CD4-positive, alpha-beta T cell treated with Interleukin-6 for 4 hours (primary cell): ENCODE measurements at regions not wholly inside any gene's neighbourhood (a gene's known extent, or its start where the extent isn't known, plus 50 kb on each side); places are given as distances from the start of the nearest gene placed in this dataset.
A peak's percentile ranks its signal among the peaks of the same experiment; 100 is the strongest.

Experiments used
- DNase-seq: peaks from one replicate; pipeline ENCODE4 v3.0.0-alpha.2; 2020; ENCODE audit warnings: mixed read lengths

DNA sequence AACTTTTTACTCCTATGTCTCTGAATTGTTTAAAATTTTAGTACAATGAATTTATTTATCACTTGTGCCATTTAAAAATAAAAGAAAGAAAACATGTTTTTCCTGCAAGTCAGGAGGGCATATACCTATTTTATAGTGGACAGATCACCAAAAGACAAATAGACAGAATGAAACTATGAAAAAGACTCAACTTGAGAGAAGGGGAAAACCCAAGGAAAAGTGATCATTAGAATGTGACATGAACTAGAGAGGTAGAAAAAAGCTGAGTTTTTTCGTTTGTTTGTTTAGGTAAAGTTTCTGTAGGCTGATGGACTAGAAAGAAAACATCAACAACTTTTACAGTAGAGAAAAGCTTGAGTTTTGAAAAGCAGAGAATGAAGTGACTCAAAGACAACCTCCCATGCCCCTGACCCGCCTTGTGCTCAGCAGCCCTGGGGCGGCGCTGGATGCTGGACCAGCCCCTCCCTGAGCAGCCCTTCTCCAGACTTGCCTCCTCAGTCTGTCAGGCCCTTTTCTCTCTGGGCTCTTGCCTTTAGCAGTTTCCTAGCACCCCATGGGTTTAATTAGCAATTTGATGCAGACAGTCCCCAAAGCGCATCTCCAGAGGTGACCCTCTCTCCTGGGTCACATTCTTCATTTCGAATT lies 95.1 kb upstream of the ARID2 start:
- DNase-seq, result no peak

DNA sequence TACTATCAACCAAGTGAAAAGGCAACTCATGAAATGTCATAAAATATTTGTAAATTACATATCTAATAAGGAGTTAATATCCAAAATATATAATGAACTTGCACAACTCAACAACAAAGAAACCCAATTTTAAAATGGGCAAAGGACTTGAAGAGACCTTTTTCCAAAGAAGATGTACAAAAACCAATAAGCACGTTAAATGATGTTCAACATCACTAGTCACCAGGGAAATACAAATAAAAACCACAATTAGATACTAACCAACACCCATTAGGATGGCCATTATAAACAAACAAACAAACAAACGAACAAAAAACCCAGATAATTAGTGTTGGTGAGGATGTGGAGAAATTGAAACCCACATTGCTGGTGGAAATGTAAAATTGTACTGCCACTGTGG lies 92.3 kb upstream of the ARID2 start:
- no peak for DNase-seq

GRCh38 chr12:45637706-45638105 lies 91.8 kb upstream of the ARID2 start:
- DNase-seq, result no peak

DNA sequence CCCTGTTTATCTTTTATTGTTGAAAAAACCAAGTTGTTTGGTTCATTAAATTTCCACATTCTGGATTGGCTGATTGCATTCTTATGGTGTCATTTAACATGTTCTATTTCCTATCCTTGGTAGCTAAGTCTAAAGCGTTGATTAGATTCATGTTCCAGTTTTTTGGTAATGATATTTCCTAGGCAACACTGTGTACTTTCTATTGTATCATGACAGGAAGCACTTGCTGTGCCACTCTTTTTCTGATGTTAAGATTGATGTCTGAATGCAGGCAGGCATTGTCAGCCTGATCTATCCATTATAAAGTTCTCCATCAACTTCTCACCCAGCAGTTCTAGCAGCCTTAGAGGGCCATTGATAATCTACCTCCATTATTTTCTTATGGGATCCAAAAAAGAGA lies 91.1 kb upstream of the ARID2 start:
- DNase-seq, result no peak

DNA sequence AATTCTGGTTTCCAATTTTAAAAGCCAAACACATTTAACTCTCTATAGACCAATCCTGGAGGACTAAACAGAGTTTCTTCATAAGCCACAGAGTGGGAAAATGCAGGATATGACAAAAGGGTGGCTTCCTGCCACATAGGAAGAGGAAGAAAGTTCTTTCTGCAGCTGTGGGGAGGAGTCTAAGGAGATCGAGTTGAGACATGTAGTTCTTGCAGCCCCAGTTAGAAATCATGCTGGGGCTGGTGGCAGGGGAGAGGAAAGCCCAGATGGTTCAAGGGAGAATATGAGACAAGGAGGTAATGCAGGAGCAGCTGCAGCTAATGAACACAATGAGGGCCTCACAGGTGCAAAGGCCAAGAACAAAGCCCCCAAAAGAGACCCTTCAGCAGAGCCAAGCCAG lies 85.0 kb upstream of the ARID2 start:
- DNase-seq, result no peak

DNA sequence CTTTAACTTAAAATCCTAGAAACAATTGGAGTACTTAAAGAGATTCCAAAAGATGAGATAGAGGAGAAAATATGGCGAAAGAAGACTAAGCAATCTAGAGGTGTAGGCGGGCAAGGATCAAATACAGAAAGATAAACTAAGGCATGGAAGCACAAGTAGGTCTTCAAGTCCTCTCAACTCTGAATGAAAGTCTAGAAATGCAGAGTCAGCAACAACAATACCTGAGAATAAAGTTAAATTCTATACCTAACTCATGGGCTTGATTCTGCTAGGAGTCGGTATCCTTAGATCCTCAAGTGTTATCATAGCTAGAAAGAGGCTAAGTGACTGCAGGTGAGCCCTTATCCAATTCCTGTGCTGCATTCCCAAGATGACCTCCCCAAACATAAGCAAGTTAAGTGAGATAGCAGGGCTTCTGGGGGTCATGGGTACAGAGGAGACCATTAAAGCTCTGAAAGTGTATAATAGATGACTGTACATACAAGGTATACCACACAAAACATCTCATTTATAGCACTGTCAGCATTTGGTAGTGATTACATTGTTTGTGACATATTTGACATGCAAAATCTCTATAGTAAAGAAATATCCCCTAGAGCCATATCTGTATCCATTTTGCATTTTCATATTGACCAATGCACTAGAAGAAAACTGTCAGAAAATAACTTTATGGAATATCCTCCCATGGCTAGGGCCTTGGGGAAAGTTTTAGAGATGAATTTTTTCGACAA lies 82.5 kb upstream of the ARID2 start:
- no peak for DNase-seq

DNA sequence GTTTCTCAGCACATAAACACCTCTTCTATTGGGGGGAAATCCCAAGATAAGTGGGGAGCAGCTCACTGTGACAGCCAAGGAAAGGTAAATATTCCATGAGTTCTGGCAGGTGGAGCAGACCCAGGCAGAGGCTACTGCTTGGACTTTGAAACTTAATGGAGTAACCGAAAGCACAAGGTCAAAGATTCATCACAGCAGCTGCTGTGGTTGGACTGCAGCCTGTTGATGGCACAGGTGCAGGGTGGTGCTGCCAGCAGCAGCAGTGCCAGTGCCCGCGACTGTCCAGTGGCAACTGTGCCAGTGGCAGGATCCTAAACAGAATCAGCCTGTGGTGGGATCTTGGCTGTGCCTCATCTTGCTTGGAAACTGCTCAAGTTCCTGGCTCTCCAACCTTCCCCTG lies 81.4 kb upstream of the ARID2 start:
- DNase-seq, result no peak

DNA sequence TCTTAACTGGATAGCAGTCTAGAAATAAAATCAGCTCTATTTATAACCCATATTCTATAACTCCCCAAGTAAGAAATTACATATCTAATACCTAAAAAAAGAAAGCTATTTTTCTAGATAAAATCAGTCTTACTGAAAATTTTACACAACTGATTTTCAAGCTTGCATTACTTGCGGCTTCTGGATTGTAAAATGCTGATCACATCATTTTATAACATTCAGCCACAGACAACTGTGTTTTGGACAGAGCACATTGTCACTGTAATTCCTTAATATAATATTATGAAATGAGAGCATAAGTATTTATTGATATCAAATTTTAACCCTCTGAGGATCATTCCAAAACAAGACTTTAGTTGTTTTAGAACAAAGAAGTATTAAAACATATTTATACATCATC lies 78.5 kb upstream of the ARID2 start:
- DNase-seq, result no peak

DNA sequence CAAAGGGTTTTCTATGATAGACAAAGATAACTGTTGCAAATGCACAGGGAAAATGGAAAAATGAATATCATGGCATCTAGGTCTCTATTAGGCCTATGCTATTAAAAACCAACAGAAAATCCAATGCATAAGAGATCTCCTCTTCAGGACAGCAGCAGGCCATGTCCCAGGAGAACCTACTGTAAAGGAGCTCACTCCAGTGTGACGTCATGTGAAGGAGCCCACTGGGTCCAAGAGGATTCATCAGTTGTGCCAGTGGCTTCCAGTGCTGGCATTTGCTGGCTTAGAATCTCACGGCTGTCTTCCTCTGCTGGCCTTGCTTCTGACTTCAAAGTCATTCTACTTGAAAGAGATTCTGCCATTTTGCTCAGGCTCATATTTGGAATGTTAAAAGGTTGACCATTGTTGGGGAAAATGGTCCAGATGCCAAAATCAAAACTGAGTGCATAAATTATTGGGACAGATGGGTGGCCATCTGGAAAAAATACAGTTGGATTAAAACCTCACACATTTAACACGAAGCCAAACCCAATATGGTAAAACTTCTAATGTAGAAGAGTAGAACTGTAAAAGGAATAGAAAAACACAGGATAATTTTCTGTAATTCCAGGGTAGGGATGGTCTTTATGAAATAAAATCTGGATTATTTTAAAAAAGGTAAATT lies 75.4 kb upstream of the ARID2 start:
- no peak for DNase-seq

GRCh38 chr12:45655186-45655585 lies 74.3 kb upstream of the ARID2 start:
- DNase-seq, result peak; percentile 68

DNA sequence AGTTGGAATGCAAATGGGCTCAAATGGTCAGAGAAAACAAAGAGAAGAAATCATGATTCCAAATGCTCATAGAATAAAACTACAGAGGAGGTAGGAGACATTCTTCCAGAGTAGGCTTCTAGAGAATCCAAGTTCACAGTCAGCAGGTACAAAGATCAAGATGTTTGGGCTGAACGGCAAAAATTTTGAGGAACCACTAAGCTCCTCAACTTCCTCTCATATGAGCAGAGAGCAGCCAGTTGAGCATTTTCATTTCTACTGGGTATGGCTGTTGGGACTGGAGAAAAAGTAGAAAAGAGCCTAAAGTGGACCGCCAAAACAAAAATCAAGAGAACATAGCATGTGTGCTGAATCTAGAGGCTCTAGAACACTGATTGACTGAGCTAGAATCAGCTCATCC lies 73.8 kb upstream of the ARID2 start:
- DNase-seq, result no peak

GRCh38 chr12:45658020-45658419 lies 71.5 kb upstream of the ARID2 start:
- no peak for DNase-seq

- no peak for DNase-seq
Observed at GRCh38 chr12:45660330-45660729, 69.2 kb upstream of the ARID2 start.

- DNase-seq, result no peak
Observed at GRCh38 chr12:45663455-45663854, 66.1 kb upstream of the ARID2 start.

DNA sequence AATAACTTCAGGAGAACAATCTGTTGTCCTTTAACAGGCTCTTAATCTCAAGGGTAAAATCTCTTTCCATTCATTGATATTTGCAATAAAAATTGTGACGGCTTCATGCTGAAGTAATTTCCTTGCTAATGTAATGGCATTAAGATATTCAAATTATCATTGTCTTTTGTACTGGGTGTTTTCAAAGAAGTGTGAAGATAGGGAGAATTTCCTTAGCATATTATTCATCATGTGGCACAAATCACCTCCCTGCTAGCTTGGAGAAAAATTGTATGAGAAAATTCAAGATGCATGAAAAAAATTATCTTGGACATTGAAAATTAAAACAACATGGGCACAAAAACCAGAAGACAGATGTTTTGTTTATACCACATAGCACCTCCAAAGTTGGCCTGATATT lies 63.6 kb upstream of the ARID2 start:
- no peak for DNase-seq

- no peak for DNase-seq
Observed at GRCh38 chr12:45666396-45666795, 63.1 kb upstream of the ARID2 start.

DNA sequence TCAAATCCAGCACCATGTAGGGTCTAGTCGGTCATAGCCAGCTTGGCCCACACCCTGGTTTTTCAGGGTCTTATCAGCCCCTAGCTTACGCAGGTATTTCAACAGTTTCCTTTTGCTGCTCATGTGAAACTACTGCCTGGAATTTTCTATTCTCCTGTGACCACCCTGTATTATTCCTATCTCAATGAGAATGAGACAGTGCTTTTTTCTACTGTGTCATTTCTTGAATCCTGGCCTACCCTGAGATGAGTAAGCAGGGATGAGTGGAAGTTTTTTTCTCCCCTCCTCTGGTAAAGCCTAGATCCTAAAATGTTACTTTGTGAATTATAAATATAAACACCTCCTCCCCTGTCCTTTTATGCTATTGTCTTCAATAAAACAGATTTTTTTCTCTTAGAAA lies 62.7 kb upstream of the ARID2 start:
- no peak for DNase-seq

GRCh38 chr12:45667761-45668160 lies 61.7 kb upstream of the ARID2 start:
- no peak for DNase-seq

- DNase-seq, result no peak
Observed at GRCh38 chr12:45668641-45669040, 60.9 kb upstream of the ARID2 start.

DNA sequence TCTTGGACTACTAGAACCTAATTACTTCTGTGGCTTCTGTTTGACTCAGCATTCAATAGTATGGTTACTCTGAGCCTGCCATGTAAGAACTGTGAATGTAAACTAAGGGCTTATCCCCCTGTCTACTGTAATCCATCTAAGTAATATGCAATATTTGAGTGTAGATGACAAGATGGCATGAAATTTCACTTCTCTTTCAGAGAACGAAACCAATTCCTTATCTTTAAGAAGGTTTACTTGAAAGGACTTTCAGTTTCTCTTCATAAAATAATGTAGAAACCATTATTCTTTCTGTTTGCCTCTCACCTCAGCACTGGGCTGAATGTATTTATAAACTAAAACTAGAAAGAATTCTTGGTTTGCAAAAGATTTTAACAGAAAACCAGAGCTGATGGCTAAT lies 60.4 kb upstream of the ARID2 start:
- DNase-seq, result no peak

DNA sequence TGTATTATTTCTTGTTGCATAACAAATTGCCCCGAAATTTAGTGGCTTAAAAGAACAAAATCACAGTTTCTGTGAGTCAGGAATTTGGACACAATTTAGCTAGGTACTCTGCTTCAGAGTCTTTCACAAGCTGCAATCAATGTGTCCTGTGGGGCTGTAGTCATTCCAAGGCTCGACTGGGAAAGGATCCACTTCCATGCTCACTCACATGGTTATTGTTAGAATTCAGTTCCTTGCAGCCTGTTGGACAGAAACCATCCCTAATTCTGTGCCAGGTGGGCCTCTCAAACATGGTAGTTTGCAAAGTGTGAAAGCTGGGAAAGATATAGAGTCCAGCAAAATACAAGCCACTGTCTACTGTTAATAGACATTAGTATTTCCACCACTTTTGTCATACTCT lies 59.7 kb upstream of the ARID2 start:
- no peak for DNase-seq

DNA sequence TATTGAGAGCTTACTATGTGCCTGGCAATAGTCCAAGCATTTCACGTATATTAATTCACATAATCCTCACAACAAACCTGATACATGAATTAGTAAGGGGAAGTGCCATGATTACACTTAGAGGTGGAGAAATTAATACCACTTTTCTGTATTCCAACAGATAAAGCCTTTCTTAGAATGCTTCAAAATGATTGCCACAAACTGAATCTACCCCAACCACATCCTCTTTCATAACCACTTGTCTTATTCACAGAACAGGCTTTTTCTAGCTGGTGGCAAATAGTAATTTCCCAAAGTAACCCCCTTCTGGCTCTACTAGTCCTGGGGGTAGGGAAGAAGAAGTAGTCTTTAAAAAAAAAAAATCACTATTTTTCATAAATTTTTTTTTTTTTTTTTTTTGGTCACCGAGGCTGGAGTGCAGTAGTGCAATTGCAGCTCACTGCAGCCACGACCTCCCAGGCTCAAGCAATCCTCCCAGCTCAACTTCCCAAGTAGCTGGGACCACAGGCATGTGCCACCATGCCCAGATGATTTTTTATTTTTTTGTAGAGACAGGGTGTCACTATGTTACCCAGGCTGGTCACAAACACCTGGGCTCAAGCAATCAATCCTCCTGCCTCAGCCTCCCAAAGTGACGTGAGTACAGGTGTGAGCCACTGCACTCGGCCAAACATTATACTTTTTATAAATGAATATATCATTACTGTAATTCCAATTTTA lies 59.0 kb upstream of the ARID2 start:
- no peak for DNase-seq

GRCh38 chr12:45671254-45671653 lies 58.3 kb upstream of the ARID2 start:
- no peak for DNase-seq
